ENCODE measurements at regions not wholly inside any gene's neighbourhood (a gene's known extent, or its start where the extent isn't known, plus 50 kb on each side); places are given as distances from the start of the nearest gene placed in this dataset.

- Histone ChIP-seq H4K20me1 (replicated peaks; ENCODE audit: control insufficient read depth, insufficient read depth, low read length) (no peaks in the 10 kb centered on the region; the same call in 1 of the 2 replicates), H3K4me2 (ENCODE audit: insufficient read depth, low read length) (no peak overlapping the region), H3K27ac (ENCODE audit: extremely low read depth, low read depth, low read length) (no peak overlapping the region), H2AFZ (ENCODE audit: low read depth, low read length) (no peak overlapping the region), H3K9me3 (replicated peaks; ENCODE audit: control insufficient read depth, insufficient read depth, low read depth, low read length) (no peaks in the 10 kb centered on the region), H3K27me3 (ENCODE audit: control insufficient read depth in 2 of 2, insufficient read depth in 2 of 2, low read length in 2 of 2) (no peaks in the 10 kb centered on the region), H3K4me1 (replicated peaks in 1 of 2; ENCODE audit: control insufficient read depth in 2 of 2, insufficient read depth in 2 of 2, low read length in 2 of 2) (no peaks in the 10 kb centered on the region; a peak in 1 of 5 replicates), H3K36me3 (ENCODE audit: control insufficient read depth, insufficient read depth, low read length) (no peaks in the 10 kb centered on the region), H3K79me2 (ENCODE audit: control insufficient read depth, insufficient read depth, low read length) (no peaks in the 10 kb centered on the region), H3K9me1 (ENCODE audit: control insufficient read depth, insufficient read depth, low read length) (no peaks in the 10 kb centered on the region), H3K9ac (ENCODE audit: insufficient read depth in 1 of 2, low read depth in 2 of 2, low read length in 2 of 2) (no peak overlapping the region), H3K4me3 (no peak overlapping the region)
- in situ Hi-C loops (cut with MboI) (no loop called here), intact Hi-C loops (cut with micrococcal nuclease) (loop anchor here (10.0 kb wide), 1 partner anchor 103 kb away; no protein-coding TSS in a partner anchor)
- FAIRE-seq (no peak), ATAC-seq (no peak), DNase-seq (ENCODE audit: extremely low read depth in 1 of 4, low spot score in 3 of 4) (no peak)
- 8% methylated on average over 2 of the region's 2 CpGs for WGBS (ENCODE audit: insufficient coverage, low coverage, missing lambda C conversion rate)
- CTCF ChIA-PET (ENCODE audit: low intra/inter-chr PET ratio) = no interaction called here
- BruUV-seq (replicated peaks) = no TSS peak
- TF ChIP-seq MLLT1 (IDR thresholded peaks at IDR 0.05) (no peak), E2F8 (IDR thresholded peaks at IDR 0.05; ENCODE audit: low read depth, partially characterized antibody) (no peak), POLR2A (conservative IDR thresholded peaks at IDR 0.05) (no peak), NELFE (IDR thresholded peaks at IDR 0.05; ENCODE audit: insufficient read depth, insufficient read length) (no peak), BCOR (IDR thresholded peaks at IDR 0.05) (no peak), TAF9B (IDR thresholded peaks at IDR 0.05; ENCODE audit: partially characterized antibody) (no peak), CBFB (CRISPR knock-in tag; IDR thresholded peaks at IDR 0.05) (no peak), POLR2AphosphoS2 (IDR thresholded peaks at IDR 0.05; ENCODE audit: low read length) (no peak), U2AF2 (optimal IDR thresholded peaks at IDR 0.05; ENCODE audit: low read depth, low read length) (no peak), GABPB1 (CRISPR knock-in tag; IDR thresholded peaks at IDR 0.05) (no peak)
- POLR2A ChIA-PET = no interaction called here
Measured at GRCh38 chr16:72612256-72612655, 435.7 kb downstream of the ZFHX3 start.

Measured in K562 (cell line).